SJCRH30 (cell line): ENCODE measurements at regions not wholly inside any gene's neighbourhood (a gene's known extent, or its start where the extent isn't known, plus 50 kb on each side); places are given as distances from the start of the nearest gene placed in this dataset.
A peak's percentile ranks its signal among the peaks of the same experiment; 100 is the strongest.

ENCODE experiments used
- DNase-seq, 2 experiments: peaks; one replicate each; pipeline ENCODE4 v3.0.0-alpha.2; 2015 to 2020
- H3K27ac ChIP-seq: fragments of 250-450 bp; sonication (Bioruptor Pico); 2 replicates; pipeline ENCODE4 v1.5.1; 2020; ENCODE audit warnings: mild to moderate bottlenecking, moderate library complexity
- H3K27me3 ChIP-seq: fragments of 250-450 bp; sonication (Bioruptor Pico); 2 replicates; pipeline ENCODE4 v1.5.1; 2020; ENCODE audit warnings: mild to moderate bottlenecking, moderate library complexity
- H3K36me3 ChIP-seq: fragments of 250-450 bp; sonication (Bioruptor Pico); 2 replicates; pipeline ENCODE4 v1.5.1; 2020; ENCODE audit warnings: mild to moderate bottlenecking, moderate library complexity
- H3K4me1 ChIP-seq: fragments of 250-450 bp; sonication (Bioruptor Pico); 2 replicates; pipeline ENCODE4 v1.5.1; 2020; ENCODE audit warnings: mild to moderate bottlenecking, moderate library complexity
- H3K4me3 ChIP-seq: fragments of 250-450 bp; sonication (Bioruptor Pico); 2 replicates; pipeline ENCODE4 v1.5.1; 2020; ENCODE audit warnings: mild to moderate bottlenecking, moderate library complexity
- H3K9me3 ChIP-seq: fragments of 250-450 bp; sonication (Bioruptor Pico); replicated peaks from 2 replicates; pipeline ENCODE4 v1.5.1; 2020; ENCODE audit warnings: mild to moderate bottlenecking, moderate library complexity

GRCh38 chr2:19690429-19690828 is 211.4 kb downstream of the TTC32 start:
- H3K27ac ChIP-seq = no peak overlapping the region
- H3K4me3 ChIP-seq = no peak overlapping the region
- no peaks in the 10 kb centered on the region for H3K9me3 ChIP-seq
- no peaks in the 10 kb centered on the region for H3K4me1 ChIP-seq
- no peak for DNase-seq
- H3K36me3 ChIP-seq = no peaks in the 10 kb centered on the region
- peaks cover 4% of the 10 kb centered on the region; the same call in 1 of the 2 replicates for H3K27me3 ChIP-seq

- no peaks in the 10 kb centered on the region for H3K9me3 ChIP-seq
- DNase-seq = no peak
- no peaks in the 10 kb centered on the region for H3K4me1 ChIP-seq
- no peak overlapping the region for H3K27ac ChIP-seq
- no peak overlapping the region for H3K4me3 ChIP-seq
- H3K36me3 ChIP-seq = no peaks in the 10 kb centered on the region
- peaks cover 4% of the 10 kb centered on the region; the same call in 1 of the 2 replicates for H3K27me3 ChIP-seq
Observed at GRCh38 chr2:19689646-19690168, 212.1 kb downstream of the TTC32 start.

- Histone ChIP-seq H3K4me1 (no peaks in the 10 kb centered on the region; the same call in 1 of the 2 replicates), H3K4me3 (no peak overlapping the region), H3K27me3 (peaks cover 4% of the 10 kb centered on the region; the same call in 1 of the 2 replicates), H3K27ac (no peak overlapping the region), H3K9me3 (no peaks in the 10 kb centered on the region), H3K36me3 (no peaks in the 10 kb centered on the region)
- DNase-seq = no peak
Observed at GRCh38 chr2:19688059-19688458, 213.7 kb downstream of the TTC32 start.

GRCh38 chr2:19687017-19687659 is 214.6 kb downstream of the TTC32 start:
- DNase-seq = no peak
- H3K27me3 ChIP-seq = peaks cover 4% of the 10 kb centered on the region; the same call in 1 of the 2 replicates
- H3K4me1 ChIP-seq = no peaks in the 10 kb centered on the region; the same call in 1 of the 2 replicates
- no peak overlapping the region for H3K27ac ChIP-seq
- no peaks in the 10 kb centered on the region for H3K36me3 ChIP-seq
- no peaks in the 10 kb centered on the region for H3K9me3 ChIP-seq
- H3K4me3 ChIP-seq = no peak overlapping the region

GRCh38 chr2:19686439-19686838 is 215.3 kb downstream of the TTC32 start:
- no peak for DNase-seq
- no peak overlapping the region for H3K27ac ChIP-seq
- H3K4me3 ChIP-seq = no peak overlapping the region
- H3K27me3 ChIP-seq = peaks cover 3% of the 10 kb centered on the region; the same call in 1 of the 2 replicates
- no peaks in the 10 kb centered on the region for H3K36me3 ChIP-seq
- H3K4me1 ChIP-seq = no peaks in the 10 kb centered on the region; the same call in 1 of the 2 replicates
- no peaks in the 10 kb centered on the region for H3K9me3 ChIP-seq

GRCh38 chr2:19685731-19686130 is 216.1 kb downstream of the TTC32 start:
- peak; percentile 25 to 33 for DNase-seq
- H3K4me1 ChIP-seq = no peaks in the 10 kb centered on the region; the same call in 1 of the 2 replicates
- no peaks in the 10 kb centered on the region for H3K27me3 ChIP-seq
- no peak overlapping the region for H3K4me3 ChIP-seq
- H3K9me3 ChIP-seq = no peaks in the 10 kb centered on the region
- no peak overlapping the region for H3K27ac ChIP-seq
- H3K36me3 ChIP-seq = no peaks in the 10 kb centered on the region

GRCh38 chr2:19684516-19684915 is 217.3 kb downstream of the TTC32 start:
- no peaks in the 10 kb centered on the region for H3K27me3 ChIP-seq
- H3K9me3 ChIP-seq = no peaks in the 10 kb centered on the region
- H3K4me1 ChIP-seq = no peaks in the 10 kb centered on the region; the same call in 1 of the 2 replicates
- no peak overlapping the region for H3K27ac ChIP-seq
- no peak overlapping the region for H3K4me3 ChIP-seq
- no peak for DNase-seq
- H3K36me3 ChIP-seq = no peaks in the 10 kb centered on the region

- no peak for DNase-seq
- Histone ChIP-seq H3K4me3 (no peak overlapping the region), H3K4me1 (no peaks in the 10 kb centered on the region; the same call in 1 of the 2 replicates), H3K9me3 (no peaks in the 10 kb centered on the region), H3K27me3 (no peaks in the 10 kb centered on the region), H3K36me3 (no peaks in the 10 kb centered on the region), H3K27ac (no peak overlapping the region)
Observed at GRCh38 chr2:19683556-19683955, 218.2 kb downstream of the TTC32 start.

- H3K4me3 ChIP-seq = no peak overlapping the region
- no peaks in the 10 kb centered on the region for H3K27me3 ChIP-seq
- no peaks in the 10 kb centered on the region for H3K9me3 ChIP-seq
- no peaks in the 10 kb centered on the region; the same call in 1 of the 2 replicates for H3K4me1 ChIP-seq
- no peak overlapping the region for H3K27ac ChIP-seq
- DNase-seq = no peak
- H3K36me3 ChIP-seq = no peaks in the 10 kb centered on the region
Observed at GRCh38 chr2:19682493-19682892, 219.3 kb downstream of the TTC32 start.

- Histone ChIP-seq H3K4me1 (peaks cover 25% of the 10 kb centered on the region), H3K9me3 (no peaks in the 10 kb centered on the region), H3K4me3 (no peak overlapping the region), H3K36me3 (no peaks in the 10 kb centered on the region), H3K27me3 (no peaks in the 10 kb centered on the region), H3K27ac (no peak overlapping the region)
- DNase-seq = no peak
Observed at GRCh38 chr2:19677825-19678518, 223.8 kb downstream of the TTC32 start.

- no peaks in the 10 kb centered on the region for H3K9me3 ChIP-seq
- H3K4me1 ChIP-seq = peaks cover 26% of the 10 kb centered on the region
- H3K27me3 ChIP-seq = no peaks in the 10 kb centered on the region
- no peaks in the 10 kb centered on the region for H3K36me3 ChIP-seq
- no peak overlapping the region for H3K27ac ChIP-seq
- DNase-seq = no peak
- no peak overlapping the region for H3K4me3 ChIP-seq
Observed at GRCh38 chr2:19677215-19677777, 224.5 kb downstream of the TTC32 start.

- H3K27ac ChIP-seq = no peak overlapping the region
- H3K36me3 ChIP-seq = no peaks in the 10 kb centered on the region
- peaks cover 26% of the 10 kb centered on the region for H3K4me1 ChIP-seq
- no peaks in the 10 kb centered on the region for H3K27me3 ChIP-seq
- no peak overlapping the region for H3K4me3 ChIP-seq
- DNase-seq = no peak
- H3K9me3 ChIP-seq = no peaks in the 10 kb centered on the region
Observed at GRCh38 chr2:19676770-19677169, 225.0 kb downstream of the TTC32 start.

GRCh38 chr2:19675856-19676460 is 225.8 kb downstream of the TTC32 start:
- peak in 1 of 2 experiments; percentile 33 for DNase-seq

GRCh38 chr2:19675003-19675629 is 226.7 kb downstream of the TTC32 start:
- H3K9me3 ChIP-seq = no peaks in the 10 kb centered on the region
- no peaks in the 10 kb centered on the region for H3K27me3 ChIP-seq
- peak; percentile 30 to 45 for DNase-seq
- no peak overlapping the region for H3K27ac ChIP-seq
- peaks cover 26% of the 10 kb centered on the region for H3K4me1 ChIP-seq
- no peaks in the 10 kb centered on the region for H3K36me3 ChIP-seq
- H3K4me3 ChIP-seq = no peak overlapping the region

More at GRCh38 chr2:19675856-19676460, 225.8 kb downstream of the TTC32 start:
- peaks cover 26% of the 10 kb centered on the region for H3K4me1 ChIP-seq
- H3K27me3 ChIP-seq = no peaks in the 10 kb centered on the region
- no peaks in the 10 kb centered on the region for H3K9me3 ChIP-seq
- no peak overlapping the region for H3K27ac ChIP-seq
- H3K36me3 ChIP-seq = no peaks in the 10 kb centered on the region
- H3K4me3 ChIP-seq = no peak overlapping the region
